HG02678 (cell line): ENCODE measurements at regions not wholly inside any gene's neighbourhood (a gene's known extent, or its start where the extent isn't known, plus 50 kb on each side); places are given as distances from the start of the nearest gene placed in this dataset.

Source experiments
- ATAC-seq: cut with Tn5 transposase; IDR thresholded peaks from one replicate; pipeline ENCODE4 v1.9.1; 2021; ENCODE audit warnings: mild to moderate bottlenecking, moderate library complexity; ENCODE audit not compliant: unreplicated experiment

GRCh38 chr9:89874351-89875321 lies 269.8 kb downstream of the GADD45G start:
- no peak for ATAC-seq

- ATAC-seq: no peak
These were observed 272.5 kb downstream of the GADD45G start for GRCh38 chr9:89877051-89878002.

GRCh38 chr9:89878003-89878411 lies 273.2 kb downstream of the GADD45G start:
- no peak for ATAC-seq

- ATAC-seq: no peak
These were observed 273.9 kb downstream of the GADD45G start for GRCh38 chr9:89878687-89879086.

GRCh38 chr9:89879276-89879675 lies 274.5 kb downstream of the GADD45G start:
- ATAC-seq: no peak

GRCh38 chr9:89879701-89880100 lies 274.9 kb downstream of the GADD45G start:
- no peak for ATAC-seq

GRCh38 chr9:89880161-89880560 lies 275.3 kb downstream of the GADD45G start:
- ATAC-seq: no peak

- ATAC-seq: no peak
These were observed 275.9 kb downstream of the GADD45G start for GRCh38 chr9:89880721-89881120.

- ATAC-seq: no peak
These were observed 276.6 kb downstream of the GADD45G start for GRCh38 chr9:89881431-89881830.

- ATAC-seq: no peak
These were observed 278.1 kb downstream of the GADD45G start for GRCh38 chr9:89882930-89883361.

- no peak for ATAC-seq
These were observed 278.9 kb downstream of the GADD45G start for GRCh38 chr9:89883401-89884341.

- no peak for ATAC-seq
These were observed 279.7 kb downstream of the GADD45G start for GRCh38 chr9:89884356-89885083.

- no peak for ATAC-seq
These were observed 280.3 kb downstream of the GADD45G start for GRCh38 chr9:89885156-89885555.

- ATAC-seq: no peak
These were observed 281.5 kb downstream of the GADD45G start for GRCh38 chr9:89886281-89886700.

- no peak for ATAC-seq
These were observed 282.5 kb downstream of the GADD45G start for GRCh38 chr9:89887286-89887685.

- ATAC-seq: no peak
These were observed 283.4 kb downstream of the GADD45G start for GRCh38 chr9:89888233-89888632.

- ATAC-seq: no peak
These were observed 283.9 kb downstream of the GADD45G start for GRCh38 chr9:89888677-89889076.

- ATAC-seq: no peak
These were observed 285.1 kb downstream of the GADD45G start for GRCh38 chr9:89889865-89890264.

- ATAC-seq: no peak
These were observed 285.6 kb downstream of the GADD45G start for GRCh38 chr9:89890326-89890980.
